ENCODE measurements at regions not wholly inside any gene's neighbourhood (a gene's known extent, or its start where the extent isn't known, plus 50 kb on each side); places are given as distances from the start of the nearest gene placed in this dataset.

- DNase-seq = no peak
Measured at GRCh38 chr2:71787476-71788185, 334.3 kb downstream of the DYSF start.

- DNase-seq = no peak
Measured at GRCh38 chr2:71787108-71787415, 333.7 kb downstream of the DYSF start.

- no peak for DNase-seq
Measured at GRCh38 chr2:71786291-71787107, 333.1 kb downstream of the DYSF start.

- no peak for DNase-seq
Measured at GRCh38 chr2:71785516-71785981, 332.2 kb downstream of the DYSF start.

- no peak for DNase-seq
Measured at GRCh38 chr2:71784734-71785511, 331.6 kb downstream of the DYSF start.

GRCh38 chr2:71783815-71784214 lies 330.5 kb downstream of the DYSF start:
- DNase-seq = no peak

- no peak for DNase-seq
Measured at GRCh38 chr2:71783215-71783614, 329.9 kb downstream of the DYSF start.

GRCh38 chr2:71782323-71782722 lies 329.0 kb downstream of the DYSF start:
- no peak for DNase-seq

GRCh38 chr2:71781695-71782228 lies 328.4 kb downstream of the DYSF start:
- no peak for DNase-seq

- DNase-seq = no peak
Measured at GRCh38 chr2:71780162-71780561, 326.8 kb downstream of the DYSF start.

- DNase-seq = no peak
Measured at GRCh38 chr2:71779774-71780105, 326.4 kb downstream of the DYSF start.

- DNase-seq = no peak
Measured at GRCh38 chr2:71778936-71779773, 325.8 kb downstream of the DYSF start.

- no peak for DNase-seq
Measured at GRCh38 chr2:71778514-71778913, 325.2 kb downstream of the DYSF start.

- DNase-seq = no peak
Measured at GRCh38 chr2:71777946-71778345, 324.6 kb downstream of the DYSF start.

GRCh38 chr2:71776227-71776626 lies 322.9 kb downstream of the DYSF start:
- no peak for DNase-seq

- no peak for DNase-seq
Measured at GRCh38 chr2:71773218-71773617, 319.9 kb downstream of the DYSF start.

GRCh38 chr2:71772510-71773172 lies 319.3 kb downstream of the DYSF start:
- no peak for DNase-seq

- no peak for DNase-seq
Measured at GRCh38 chr2:71767663-71768062, 314.3 kb downstream of the DYSF start.

GRCh38 chr2:71759060-71759459 lies 305.7 kb downstream of the DYSF start:
- no peak for DNase-seq

GRCh38 chr2:71757351-71757750 lies 304.0 kb downstream of the DYSF start:
- peak; percentile 1 for DNase-seq

GRCh38 chr2:71756280-71756906 lies 303.0 kb downstream of the DYSF start:
- no peak for DNase-seq

GRCh38 chr2:71751590-71751989 lies 298.2 kb downstream of the DYSF start:
- DNase-seq = no peak
